ENCODE measurements at regions not wholly inside any gene's neighbourhood (a gene's known extent, or its start where the extent isn't known, plus 50 kb on each side); places are given as distances from the start of the nearest gene placed in this dataset.

GRCh38 chr2:55796121-55796520 lies 102.5 kb upstream of the PNPT1 start:
- in situ Hi-C loops (cut with MboI; ENCODE audit: low sequenced_read_pairs) = no loop called here
- Histone ChIP-seq H3K4ac (ENCODE audit: low read depth, low read length) (no peak overlapping the region), H3K4me2 (ENCODE audit: low read depth, low read length) (no peak overlapping the region), H2AFZ (replicated peaks; ENCODE audit: low read length, poor library complexity) (no peak overlapping the region), H3K27ac (ENCODE audit: insufficient read depth, low read length) (no peak overlapping the region), H2BK120ac (ENCODE audit: low read depth, low read length) (no peak overlapping the region), H2BK15ac (ENCODE audit: low read depth, low read length) (no peak overlapping the region), H2BK20ac (ENCODE audit: low read depth, low read length) (no peak overlapping the region), H2BK5ac (ENCODE audit: low read depth, low read length, poor library complexity, severe bottlenecking) (no peak overlapping the region), H3K27me3 (ENCODE audit: control insufficient read depth, insufficient read depth, low read length) (no peaks in the 10 kb centered on the region), H3K4me3 (ENCODE audit: insufficient read depth, low read depth, low read length) (no peak overlapping the region), H3K36me3 (ENCODE audit: control insufficient read depth, insufficient read depth, low read length) (no peaks in the 10 kb centered on the region), H2AK9ac (replicated peaks; ENCODE audit: low read depth, low read length, poor library complexity) (no peak overlapping the region), H3K56ac (ENCODE audit: extremely low read depth, insufficient read depth, low read length) (no peak overlapping the region), H3K23ac (ENCODE audit: low read depth, low read length) (no peak overlapping the region), H4K5ac (ENCODE audit: low read depth, low read length) (no peak overlapping the region), H3K79me1 (ENCODE audit: low read depth in 1 of 2, low read length in 2 of 2) (no peaks in the 10 kb centered on the region), H3K9me3 (ENCODE audit: control insufficient read depth, insufficient read depth, low read length) (no peaks in the 10 kb centered on the region), H3K9me1 (ENCODE audit: insufficient read depth, low read length) (no peaks in the 10 kb centered on the region), H3K14ac (replicated peaks; ENCODE audit: low read depth, low read length) (no peak overlapping the region), H3K9ac (ENCODE audit: low read depth, low read length) (no peak overlapping the region), H2AK5ac (ENCODE audit: low read depth, low read length) (no peak overlapping the region), H3K4me1 (ENCODE audit: control insufficient read depth, insufficient read depth, low read length) (no peaks in the 10 kb centered on the region), H4K20me1 (ENCODE audit: insufficient read depth, low read length) (no peaks in the 10 kb centered on the region), H4K91ac (ENCODE audit: insufficient read depth, low read depth, low read length) (no peak overlapping the region), H3K18ac (ENCODE audit: low read depth, low read length) (no peak overlapping the region), H4K8ac (ENCODE audit: low read depth in 2 of 2, low read length in 2 of 2) (no peak overlapping the region)
- DNase-seq = no peak
- no peak for ATAC-seq (ENCODE audit: low read depth)
- ChIA-PET POLR2A (ENCODE audit: unreplicated experiment) (no interaction called here), CTCF (no interaction called here)
- intact Hi-C loops (cut with micrococcal nuclease) = no loop called here
- no TSS peak for BruUV-seq (replicated peaks)
- dilution Hi-C loops (cut with HindIII; ENCODE audit: low sequenced_read_pairs, unreplicated experiment) = no loop called here
- no peak for TF ChIP-seq ELK1 (IDR thresholded peaks at IDR 0.05; ENCODE audit: borderline replicate concordance, low read depth, low read length)
- TF ChIP-seq CEBPB (IDR thresholded peaks at IDR 0.05; ENCODE audit: low read depth, low read length) = no peak
- no peak for TF ChIP-seq CHD1 (IDR thresholded peaks at IDR 0.05; ENCODE audit: low read depth, low read length)
- no peak for TF ChIP-seq RFX5 (IDR thresholded peaks at IDR 0.05; ENCODE audit: low read depth, low read length)
- TF ChIP-seq RAD21 (IDR thresholded peaks at IDR 0.05; ENCODE audit: low read length) = no peak
- no peak for TF ChIP-seq MAFK (IDR thresholded peaks at IDR 0.05; ENCODE audit: low read depth, low read length)
- no peak for TF ChIP-seq FOS (IDR thresholded peaks at IDR 0.05; ENCODE audit: low read depth, low read length)
- no peak for TF ChIP-seq USF2 (IDR thresholded peaks at IDR 0.05; ENCODE audit: low read depth, low read length)
- TF ChIP-seq NFE2L2 (IDR thresholded peaks at IDR 0.05; ENCODE audit: low read depth, low read length) = no peak
- no peak for TF ChIP-seq MAZ (IDR thresholded peaks at IDR 0.05; ENCODE audit: borderline replicate concordance, low read depth, low read length)

Measured in IMR-90 (cell line).